ENCODE measurements at regions not wholly inside any gene's neighbourhood (a gene's known extent, or its start where the extent isn't known, plus 50 kb on each side); places are given as distances from the start of the nearest gene placed in this dataset.

DNA sequence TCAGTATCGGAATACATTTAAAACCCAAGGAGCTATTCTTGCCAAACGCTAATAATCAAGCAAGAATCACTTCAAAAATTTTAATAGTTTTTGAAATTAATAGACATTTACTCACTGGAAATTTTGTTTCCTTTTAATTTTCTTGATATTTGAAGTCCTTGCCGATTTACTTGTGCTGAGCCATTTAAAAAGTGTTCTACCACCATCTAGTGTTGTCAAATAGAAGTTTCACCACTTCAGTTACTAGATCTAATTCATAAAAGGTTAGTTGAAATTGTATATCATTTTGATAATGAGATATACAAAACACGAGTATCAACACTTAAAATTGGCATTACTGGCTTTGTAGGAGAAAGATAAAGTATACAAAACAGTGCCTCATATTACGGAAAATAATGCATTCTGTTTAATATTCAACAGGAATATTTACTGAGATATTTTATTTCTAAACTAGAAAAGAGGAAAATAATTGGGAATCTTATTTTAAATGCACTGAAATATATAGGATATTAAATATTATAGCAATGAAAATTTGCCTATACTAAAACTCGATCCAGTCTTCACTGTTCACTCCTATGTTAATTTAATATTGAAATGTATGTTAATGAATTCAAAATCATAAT lies 664.8 kb upstream of the SEMA3D start:
- FAIRE-seq, result peak; percentile 63
- ChIA-PET POLR2A (ENCODE audit: partially characterized antibody) (no interaction called here), CTCF (ENCODE audit: partially characterized antibody) (interaction anchor here (1.0 to 2.1 kb wide), 9 partner anchors 9 to 827 kb away, joined by 3 to 9 read pairs (median 5); no protein-coding TSS in a partner anchor)
- TF ChIP-seq RAD21 (IDR thresholded peaks at IDR 0.05 in 1 of 2, conservative IDR thresholded peaks at IDR 0.05 in 1 of 2; ENCODE audit: low read depth in 2 of 2, low read length in 2 of 2) (peak in 1 of 2 experiments; percentile 65), TAF7 (optimal IDR thresholded peaks at IDR 0.05; ENCODE audit: borderline replicate concordance, low read depth, low read length) (no peak)
- TF ChIP-seq, protein P1, sequence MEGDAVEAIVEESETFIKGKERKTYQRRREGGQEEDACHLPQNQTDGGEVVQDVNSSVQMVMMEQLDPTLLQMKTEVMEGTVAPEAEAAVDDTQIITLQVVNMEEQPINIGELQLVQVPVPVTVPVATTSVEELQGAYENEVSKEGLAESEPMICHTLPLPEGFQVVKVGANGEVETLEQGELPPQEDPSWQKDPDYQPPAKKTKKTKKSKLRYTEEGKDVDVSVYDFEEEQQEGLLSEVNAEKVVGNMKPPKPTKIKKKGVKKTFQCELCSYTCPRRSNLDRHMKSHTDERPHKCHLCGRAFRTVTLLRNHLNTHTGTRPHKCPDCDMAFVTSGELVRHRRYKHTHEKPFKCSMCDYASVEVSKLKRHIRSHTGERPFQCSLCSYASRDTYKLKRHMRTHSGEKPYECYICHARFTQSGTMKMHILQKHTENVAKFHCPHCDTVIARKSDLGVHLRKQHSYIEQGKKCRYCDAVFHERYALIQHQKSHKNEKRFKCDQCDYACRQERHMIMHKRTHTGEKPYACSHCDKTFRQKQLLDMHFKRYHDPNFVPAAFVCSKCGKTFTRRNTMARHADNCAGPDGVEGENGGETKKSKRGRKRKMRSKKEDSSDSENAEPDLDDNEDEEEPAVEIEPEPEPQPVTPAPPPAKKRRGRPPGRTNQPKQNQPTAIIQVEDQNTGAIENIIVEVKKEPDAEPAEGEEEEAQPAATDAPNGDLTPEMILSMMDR (IDR thresholded peaks at IDR 0.05; ENCODE audit: control extremely low read depth in 1 of 3, insufficient read depth in 1 of 3, low read depth in 1 of 3, low read length in 3 of 3), result peak in 2 of 3 experiments; percentile 28 to 42; a peak in 2 of 4 replicates
- Histone ChIP-seq H2BK120ac (replicated peaks; ENCODE audit: low read depth, low read length) (no peak overlapping the region), H4K8ac (ENCODE audit: extremely low read depth, insufficient read depth, low read length) (no peak overlapping the region), H2BK20ac (ENCODE audit: low read length) (no peak overlapping the region), H4K20me1 (replicated peaks in 1 of 2; ENCODE audit: control insufficient read depth in 1 of 2, insufficient read depth in 2 of 2, low read length in 2 of 2) (no peaks in the 10 kb centered on the region), H2AK5ac (ENCODE audit: low read depth, low read length) (no peak overlapping the region), H4K5ac (ENCODE audit: insufficient read length, low read depth, low read length) (no peak overlapping the region), H3K56ac (replicated peaks; ENCODE audit: insufficient read length, low read depth, low read length) (no peak overlapping the region), H3K4ac (replicated peaks; ENCODE audit: insufficient read length, low read depth, low read length) (no peak overlapping the region), H3K9ac (replicated peaks in 1 of 4; ENCODE audit: extremely low read depth in 1 of 4, low read depth in 3 of 4, low read length in 3 of 4) (no peak overlapping the region), H3K27ac (ENCODE audit: low read depth, low read length) (no peak overlapping the region), H3K27me3 (replicated peaks in 1 of 4; ENCODE audit: control insufficient read depth in 3 of 4, extremely low read depth in 1 of 4, insufficient read depth in 3 of 4, low read length in 3 of 4) (no peaks in the 10 kb centered on the region), H4K91ac (replicated peaks; ENCODE audit: insufficient read length, low read length) (no peak overlapping the region), H3K23me2 (ENCODE audit: low read depth, low read length) (no peaks in the 10 kb centered on the region; the same call in 1 of the 2 replicates), H3K18ac (ENCODE audit: extremely low read depth, low read length) (no peak overlapping the region), H3K23ac (ENCODE audit: insufficient read length) (no peak overlapping the region), H2AFZ (ENCODE audit: low read length) (no peak overlapping the region), H3K4me2 (ENCODE audit: insufficient read depth in 1 of 2, low read depth in 2 of 2, low read length in 2 of 2) (no peak overlapping the region), H3K4me3 (ENCODE audit: extremely low read depth in 1 of 4, insufficient read depth in 2 of 4, low read depth in 3 of 4, low read length in 4 of 4) (no peak overlapping the region), H2BK12ac (ENCODE audit: low read depth, low read length) (no peak overlapping the region), H3K79me2 (ENCODE audit: control insufficient read depth in 1 of 2, insufficient read depth in 2 of 2, low read length in 2 of 2) (no peaks in the 10 kb centered on the region), H3K9me3 (ENCODE audit: insufficient read depth in 2 of 2, low read depth in 1 of 2, low read length in 1 of 2) (no peaks in the 10 kb centered on the region), H3K4me1 (replicated peaks in 1 of 4; ENCODE audit: control insufficient read depth in 3 of 4, insufficient read depth in 4 of 4, low read length in 3 of 4) (no peaks in the 10 kb centered on the region), H3K14ac (ENCODE audit: insufficient read length) (no peak overlapping the region), H2BK5ac (ENCODE audit: low read depth, low read length) (no peak overlapping the region), H3K36me3 (ENCODE audit: control insufficient read depth in 2 of 4, insufficient read depth in 4 of 4, low read length in 3 of 4) (no peaks in the 10 kb centered on the region), H2BK15ac (ENCODE audit: low read length) (no peak overlapping the region), H3K79me1 (ENCODE audit: low read depth, low read length) (no peaks in the 10 kb centered on the region)
- no peak for DNase-seq (ENCODE audit: low read depth in 1 of 2, low spot score in 2 of 2)
- 67% methylated on average over 6 of the region's 6 CpGs; no CpG with 5 or more reads in 1 of the 2 experiments for WGBS, 2 experiments (ENCODE audit: extremely low coverage in 1 of 2, insufficient coverage in 1 of 2, insufficient read length in 1 of 2, insufficient replicate concordance in 2 of 2, low coverage in 1 of 2, low lambda C conversion rate in 2 of 2, missing lambda C conversion rate in 1 of 2)

All from H1 (cell line).